ENCODE measurements at regions not wholly inside any gene's neighbourhood (a gene's known extent, or its start where the extent isn't known, plus 50 kb on each side); places are given as distances from the start of the nearest gene placed in this dataset.

GRCh38 chr19:5254944-5255343 is 85.7 kb downstream of the PTPRS start:
- Histone ChIP-seq H3K4me3 (replicated peaks; ENCODE audit: insufficient read depth, low read length) (no peak overlapping the region), H3K27ac (replicated peaks) (no peak overlapping the region), H3K27me3 (ENCODE audit: insufficient read depth, poor library complexity, severe bottlenecking) (no peaks in the 10 kb centered on the region)
- TF ChIP-seq POLR2AphosphoS5 (IDR thresholded peaks at IDR 0.05; ENCODE audit: low read depth) (no peak), REST (IDR thresholded peaks at IDR 0.05; ENCODE audit: insufficient replicate concordance, low read depth) (no peak), CTCF (IDR thresholded peaks at IDR 0.05; ENCODE audit: insufficient read depth, low read length) (no peak), GABPA (IDR thresholded peaks at IDR 0.05; ENCODE audit: low read depth) (no peak), SPI1 (IDR thresholded peaks at IDR 0.05; ENCODE audit: borderline replicate concordance, low read depth) (no peak)
- no peak for DNase-seq (ENCODE audit: low read depth in 1 of 2, low spot score in 1 of 2)

GRCh38 chr19:5254543-5254942 is 86.1 kb downstream of the PTPRS start:
- Histone ChIP-seq H3K27me3 (ENCODE audit: insufficient read depth, poor library complexity, severe bottlenecking) (no peaks in the 10 kb centered on the region), H3K4me3 (replicated peaks; ENCODE audit: insufficient read depth, low read length) (no peak overlapping the region), H3K27ac (replicated peaks) (no peak overlapping the region)
- TF ChIP-seq SPI1 (IDR thresholded peaks at IDR 0.05; ENCODE audit: borderline replicate concordance, low read depth) (no peak), CTCF (IDR thresholded peaks at IDR 0.05; ENCODE audit: insufficient read depth, low read length) (no peak), REST (IDR thresholded peaks at IDR 0.05; ENCODE audit: insufficient replicate concordance, low read depth) (no peak), POLR2AphosphoS5 (IDR thresholded peaks at IDR 0.05; ENCODE audit: low read depth) (no peak), GABPA (IDR thresholded peaks at IDR 0.05; ENCODE audit: low read depth) (no peak)
- no peak for DNase-seq (ENCODE audit: low read depth in 1 of 2, low spot score in 1 of 2)

- Histone ChIP-seq H3K4me3 (replicated peaks; ENCODE audit: insufficient read depth, low read length) (no peak overlapping the region), H3K27ac (replicated peaks) (no peak overlapping the region), H3K27me3 (ENCODE audit: insufficient read depth, poor library complexity, severe bottlenecking) (no peaks in the 10 kb centered on the region)
- peak; percentile 41; the same call in 1 of the 2 replicates for TF ChIP-seq SPI1 (IDR thresholded peaks at IDR 0.05; ENCODE audit: borderline replicate concordance, low read depth)
- TF ChIP-seq REST (IDR thresholded peaks at IDR 0.05; ENCODE audit: insufficient replicate concordance, low read depth), result no peak
- no peak for DNase-seq (ENCODE audit: low read depth in 1 of 2, low spot score in 1 of 2)
Measured at GRCh38 chr19:5253406-5254110, 87.1 kb downstream of the PTPRS start.
